Loucy (cell line): ENCODE measurements at regions not wholly inside any gene's neighbourhood (a gene's known extent, or its start where the extent isn't known, plus 50 kb on each side); places are given as distances from the start of the nearest gene placed in this dataset.

Experiments
- H2AFZ ChIP-seq: fragments of 200-600 bp; sonication (generic); 2 replicates; pipeline ENCODE4 v1.6.0; 2016; ENCODE audit warnings: antibody characterized with exemption, mild to moderate bottlenecking, low read length, moderate library complexity
- H3F3A ChIP-seq: fragments of 200-600 bp; 2 replicates; pipeline ENCODE4 v1.6.0; 2016; ENCODE audit warnings: antibody characterized with exemption, low read depth, mild to moderate bottlenecking
- H3K27me3 ChIP-seq: fragments of 200-600 bp; sonication (generic); 2 replicates; pipeline ENCODE4 v1.6.1; 2014; ENCODE audit warnings: low read length, mild to moderate bottlenecking; ENCODE audit not compliant: insufficient read depth, poor library complexity, severe bottlenecking
- H3K36me3 ChIP-seq: fragments of 200-600 bp; sonication (generic); 2 replicates; pipeline ENCODE4 v1.6.1; 2016; ENCODE audit warnings: low read length; ENCODE audit not compliant: insufficient read depth
- H3K4me1 ChIP-seq: fragments of 200-600 bp; sonication (generic); 2 replicates; pipeline ENCODE4 v1.5.1; 2014; ENCODE audit warnings: low read length, mild to moderate bottlenecking; ENCODE audit not compliant: insufficient read depth, poor library complexity, severe bottlenecking
- H3K4me2 ChIP-seq: fragments of 200-600 bp; sonication (generic); 2 replicates; pipeline ENCODE4 v1.6.0; 2014; ENCODE audit warnings: antibody characterized with exemption, low read length, low read depth, mild to moderate bottlenecking; ENCODE audit not compliant: poor library complexity, severe bottlenecking
- H3K4me3 ChIP-seq: fragments of 200-600 bp; sonication (generic); 2 replicates; pipeline ENCODE4 v1.5.1; 2014; ENCODE audit warnings: low read length, mild to moderate bottlenecking, mixed read lengths; ENCODE audit not compliant: poor library complexity, severe bottlenecking
- H3K79me2 ChIP-seq: fragments of 200-600 bp; sonication (generic); 2 replicates; pipeline ENCODE4 v1.6.1; 2014; ENCODE audit warnings: low read length; ENCODE audit not compliant: insufficient read depth
- H3K9ac ChIP-seq: fragments of 200-600 bp; sonication (generic); 2 replicates; pipeline ENCODE4 v1.6.0; 2014; ENCODE audit warnings: mild to moderate bottlenecking, low read depth, low read length, moderate library complexity; ENCODE audit not compliant: poor library complexity, severe bottlenecking
- H3K9me2 ChIP-seq: fragments of 200-600 bp; sonication (generic); replicated peaks from 2 replicates; pipeline ENCODE4 v1.6.1; 2016; ENCODE audit warnings: low read depth, low read length, mixed read lengths
- H3K9me3 ChIP-seq: fragments of 200-600 bp; sonication (generic); 2 replicates; pipeline ENCODE4 v1.6.1; 2014; ENCODE audit warnings: mild to moderate bottlenecking, antibody characterized with exemption, low read length, low read depth; ENCODE audit not compliant: insufficient read depth
- H4K20me1 ChIP-seq: fragments of 200-600 bp; sonication (generic); 2 replicates; pipeline ENCODE4 v1.6.0; 2014; ENCODE audit warnings: antibody characterized with exemption, low read length, mild to moderate bottlenecking; ENCODE audit not compliant: insufficient read depth, poor library complexity, severe bottlenecking
- CTCF ChIP-seq: fragments of 200-600 bp; sonication (generic); conservative IDR thresholded peaks from 2 replicates; pipeline ENCODE4 v1.5.1; 2014; ENCODE audit warnings: mild to moderate bottlenecking, antibody characterized with exemption, low read length
- EZH2phosphoT487 ChIP-seq: fragments of 200-600 bp; IDR thresholded peaks from 2 replicates; pipeline ENCODE4 v1.6.1; 2018; ENCODE audit warnings: antibody characterized with exemption, mild to moderate bottlenecking, moderate library complexity, borderline replicate concordance

GRCh38 chr5:124128867-124129266 lies 616.9 kb downstream of the CSNK1G3 start:
- no peak overlapping the region for H2AFZ ChIP-seq
- no peak overlapping the region for H3K4me2 ChIP-seq
- H3K4me3 ChIP-seq: no peak overlapping the region
- H3F3A ChIP-seq: no peaks in the 10 kb centered on the region
- H4K20me1 ChIP-seq: no peaks in the 10 kb centered on the region
- no peaks in the 10 kb centered on the region for H3K36me3 ChIP-seq
- H3K9ac ChIP-seq: no peak overlapping the region
- H3K79me2 ChIP-seq: no peaks in the 10 kb centered on the region
- H3K9me3 ChIP-seq: no peaks in the 10 kb centered on the region
- no peak for TF ChIP-seq EZH2phosphoT487
- no peak for TF ChIP-seq CTCF
- H3K9me2 ChIP-seq: no peaks in the 10 kb centered on the region
- H3K27me3 ChIP-seq: no peaks in the 10 kb centered on the region
- peaks cover 4% of the 10 kb centered on the region for H3K4me1 ChIP-seq

- H4K20me1 ChIP-seq: no peaks in the 10 kb centered on the region
- H3K4me3 ChIP-seq: no peak overlapping the region
- peaks cover 4% of the 10 kb centered on the region for H3K4me1 ChIP-seq
- no peaks in the 10 kb centered on the region for H3F3A ChIP-seq
- H3K9ac ChIP-seq: no peak overlapping the region
- no peak for TF ChIP-seq CTCF
- no peak for TF ChIP-seq EZH2phosphoT487
- H3K9me2 ChIP-seq: no peaks in the 10 kb centered on the region
- no peak overlapping the region for H2AFZ ChIP-seq
- H3K79me2 ChIP-seq: no peaks in the 10 kb centered on the region
- H3K27me3 ChIP-seq: no peaks in the 10 kb centered on the region
- H3K4me2 ChIP-seq: no peak overlapping the region
- no peaks in the 10 kb centered on the region for H3K36me3 ChIP-seq
- H3K9me3 ChIP-seq: no peaks in the 10 kb centered on the region
Measured at GRCh38 chr5:124126504-124127217, 614.7 kb downstream of the CSNK1G3 start.

- Histone ChIP-seq H3K79me2 (no peaks in the 10 kb centered on the region), H3K9me2 (no peaks in the 10 kb centered on the region), H3K9me3 (no peaks in the 10 kb centered on the region), H3K4me2 (no peak overlapping the region), H3K27me3 (no peaks in the 10 kb centered on the region), H2AFZ (no peak overlapping the region), H3F3A (no peaks in the 10 kb centered on the region), H3K4me3 (no peak overlapping the region), H3K36me3 (no peaks in the 10 kb centered on the region), H3K4me1 (peaks cover 4% of the 10 kb centered on the region), H3K9ac (no peak overlapping the region), H4K20me1 (no peaks in the 10 kb centered on the region)
- TF ChIP-seq EZH2phosphoT487 (no peak), CTCF (no peak)
Measured at GRCh38 chr5:124124711-124125229, 612.8 kb downstream of the CSNK1G3 start.
